ENCODE measurements at regions not wholly inside any gene's neighbourhood (a gene's known extent, or its start where the extent isn't known, plus 50 kb on each side); places are given as distances from the start of the nearest gene placed in this dataset.

DNA sequence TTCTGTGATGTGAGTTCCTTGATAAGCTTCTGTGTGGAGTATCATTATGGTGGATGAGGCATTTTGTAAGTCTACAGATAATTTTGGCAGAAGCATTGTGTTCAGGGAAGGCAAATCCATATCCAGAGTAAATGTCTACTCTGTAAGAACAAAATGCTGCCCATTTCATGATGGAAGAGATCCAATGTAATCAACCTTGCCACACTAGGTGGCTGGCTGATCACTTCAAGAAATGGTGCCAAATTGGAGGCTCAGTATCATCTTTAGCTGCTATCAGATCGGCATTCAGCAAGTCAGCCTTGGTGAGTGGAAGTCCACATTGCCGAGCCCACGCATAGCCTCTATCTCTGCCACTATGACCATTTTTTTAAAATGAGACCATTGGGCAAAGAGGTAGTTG, 565.8 kb upstream of the USP24 start:
- Histone ChIP-seq H2BK5ac (ENCODE audit: low read depth, low read length) (no peak overlapping the region), H3K18ac (ENCODE audit: extremely low read depth, low read length) (no peak overlapping the region), H2BK12ac (ENCODE audit: low read depth, low read length) (no peak overlapping the region), H4K20me1 (replicated peaks in 1 of 2; ENCODE audit: control insufficient read depth in 1 of 2, insufficient read depth in 2 of 2, low read length in 2 of 2) (no peaks in the 10 kb centered on the region), H3K4me1 (replicated peaks in 1 of 4; ENCODE audit: control insufficient read depth in 3 of 4, insufficient read depth in 4 of 4, low read length in 3 of 4) (no peaks in the 10 kb centered on the region), H2AK5ac (ENCODE audit: low read depth, low read length) (no peak overlapping the region), H2BK20ac (ENCODE audit: low read length) (no peak overlapping the region), H3K27me3 (replicated peaks in 1 of 4; ENCODE audit: control insufficient read depth in 3 of 4, extremely low read depth in 1 of 4, insufficient read depth in 3 of 4, low read length in 3 of 4) (no peaks in the 10 kb centered on the region), H2BK15ac (ENCODE audit: low read length) (no peak overlapping the region), H3K79me2 (ENCODE audit: control insufficient read depth in 1 of 2, insufficient read depth in 2 of 2, low read length in 2 of 2) (no peaks in the 10 kb centered on the region), H3K79me1 (ENCODE audit: low read depth, low read length) (no peaks in the 10 kb centered on the region), H3K4me2 (ENCODE audit: insufficient read depth in 1 of 2, low read depth in 2 of 2, low read length in 2 of 2) (no peak overlapping the region), H2BK120ac (replicated peaks; ENCODE audit: low read depth, low read length) (no peak overlapping the region), H3K4me3 (ENCODE audit: extremely low read depth in 1 of 4, insufficient read depth in 2 of 4, low read depth in 3 of 4, low read length in 4 of 4) (no peak overlapping the region), H3K9me3 (ENCODE audit: insufficient read depth in 2 of 2, low read depth in 1 of 2, low read length in 1 of 2) (no peaks in the 10 kb centered on the region), H3K56ac (replicated peaks; ENCODE audit: insufficient read length, low read depth, low read length) (no peak overlapping the region), H3K27ac (ENCODE audit: low read depth, low read length) (no peak overlapping the region), H3K36me3 (ENCODE audit: control insufficient read depth in 2 of 4, insufficient read depth in 4 of 4, low read length in 3 of 4) (no peaks in the 10 kb centered on the region), H3K23me2 (ENCODE audit: low read depth, low read length) (no peaks in the 10 kb centered on the region), H3K9ac (replicated peaks in 1 of 4; ENCODE audit: extremely low read depth in 1 of 4, low read depth in 3 of 4, low read length in 3 of 4) (no peak overlapping the region), H4K91ac (replicated peaks; ENCODE audit: insufficient read length, low read length) (no peak overlapping the region), H4K5ac (ENCODE audit: insufficient read length, low read depth, low read length) (no peak overlapping the region), H4K8ac (ENCODE audit: extremely low read depth, insufficient read depth, low read length) (no peak overlapping the region), H3K23ac (ENCODE audit: insufficient read length) (no peak overlapping the region), H3K14ac (ENCODE audit: insufficient read length) (no peak overlapping the region), H2AFZ (ENCODE audit: low read length) (no peak overlapping the region), H3K4ac (replicated peaks; ENCODE audit: insufficient read length, low read depth, low read length) (no peak overlapping the region)
- FAIRE-seq = no peak
- ChIA-PET CTCF (ENCODE audit: partially characterized antibody) (no interaction called here), POLR2A (ENCODE audit: partially characterized antibody) (no interaction called here)
- no peak for DNase-seq (ENCODE audit: low read depth in 1 of 2, low spot score in 2 of 2)
- 98% methylated on average over 3 of the region's 3 CpGs; no CpG with 5 or more reads in 1 of the 2 experiments for WGBS, 2 experiments (ENCODE audit: extremely low coverage in 1 of 2, insufficient coverage in 1 of 2, insufficient read length in 1 of 2, insufficient replicate concordance in 2 of 2, low coverage in 1 of 2, low lambda C conversion rate in 2 of 2, missing lambda C conversion rate in 1 of 2)
- TF ChIP-seq SIRT6 (IDR thresholded peaks at IDR 0.05; ENCODE audit: low read length) (no peak), SIN3A (conservative IDR thresholded peaks at IDR 0.05 in 1 of 2, IDR thresholded peaks at IDR 0.05 in 1 of 2; ENCODE audit: low read depth in 1 of 2, low read length in 2 of 2) (no peak), GTF2F1 (IDR thresholded peaks at IDR 0.05; ENCODE audit: borderline replicate concordance, low read depth, low read length) (no peak), TAF1 (IDR thresholded peaks at IDR 0.05; ENCODE audit: low read depth, low read length) (no peak), HDAC2 (IDR thresholded peaks at IDR 0.05; ENCODE audit: borderline replicate concordance in 1 of 2, low read depth in 2 of 2, low read length in 2 of 2) (no peak), POLR2A (IDR thresholded peaks at IDR 0.05; ENCODE audit: control extremely low read depth in 1 of 2, low read depth in 2 of 2, low read length in 2 of 2) (no peak), SIX5 (IDR thresholded peaks at IDR 0.05; ENCODE audit: low read depth, low read length) (no peak)
- TF ChIP-seq, protein P1, sequence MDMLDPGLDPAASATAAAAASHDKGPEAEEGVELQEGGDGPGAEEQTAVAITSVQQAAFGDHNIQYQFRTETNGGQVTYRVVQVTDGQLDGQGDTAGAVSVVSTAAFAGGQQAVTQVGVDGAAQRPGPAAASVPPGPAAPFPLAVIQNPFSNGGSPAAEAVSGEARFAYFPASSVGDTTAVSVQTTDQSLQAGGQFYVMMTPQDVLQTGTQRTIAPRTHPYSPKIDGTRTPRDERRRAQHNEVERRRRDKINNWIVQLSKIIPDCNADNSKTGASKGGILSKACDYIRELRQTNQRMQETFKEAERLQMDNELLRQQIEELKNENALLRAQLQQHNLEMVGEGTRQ (IDR thresholded peaks at IDR 0.05; ENCODE audit: low read length) = no peak
